Fibroblast of villous mesenchyme (primary cell): ENCODE measurements at regions not wholly inside any gene's neighbourhood (a gene's known extent, or its start where the extent isn't known, plus 50 kb on each side); places are given as distances from the start of the nearest gene placed in this dataset.

Source experiments
- DNase-seq: peaks from one replicate; pipeline ENCODE4 v3.0.0-alpha.2; 2010; ENCODE audit warnings: low read depth
- H3K4me3 ChIP-seq: 2 replicates; pipeline ENCODE4 v1.5.1; 2011; ENCODE audit warnings: low read depth, mild to moderate bottlenecking, low read length
- CTCF ChIP-seq: IDR thresholded peaks from 2 replicates; pipeline ENCODE4 v1.5.1; 2012; ENCODE audit warnings: low read depth, mild to moderate bottlenecking, low read length; ENCODE audit not compliant: insufficient read depth

GRCh38 chr2:121049950-121050585 is 234.9 kb downstream of the TFCP2L1 start:
- TF ChIP-seq CTCF, result no peak
- DNase-seq, result no peak

GRCh38 chr2:121051311-121051710 is 233.7 kb downstream of the TFCP2L1 start:
- H3K4me3 ChIP-seq, result no peak overlapping the region
- no peak for TF ChIP-seq CTCF
- no peak for DNase-seq

More at GRCh38 chr2:121049950-121050585, 234.9 kb downstream of the TFCP2L1 start:
- no peak overlapping the region for H3K4me3 ChIP-seq

- no peak for TF ChIP-seq CTCF
- DNase-seq, result peak; percentile 17
Measured at GRCh38 chr2:121052023-121052422, 233.0 kb downstream of the TFCP2L1 start.

GRCh38 chr2:121052521-121052920 is 232.5 kb downstream of the TFCP2L1 start:
- no peak for DNase-seq
- TF ChIP-seq CTCF, result no peak
- H3K4me3 ChIP-seq, result no peak overlapping the region

More at GRCh38 chr2:121052023-121052422, 233.0 kb downstream of the TFCP2L1 start:
- H3K4me3 ChIP-seq, result no peak overlapping the region

- no peak overlapping the region for H3K4me3 ChIP-seq
- DNase-seq, result no peak
- TF ChIP-seq CTCF, result no peak
Measured at GRCh38 chr2:121055088-121055487, 229.9 kb downstream of the TFCP2L1 start.

- DNase-seq, result no peak
- TF ChIP-seq CTCF, result no peak
Measured at GRCh38 chr2:121055501-121055900, 229.5 kb downstream of the TFCP2L1 start.

GRCh38 chr2:121058852-121059558 is 226.0 kb downstream of the TFCP2L1 start:
- DNase-seq, result no peak
- H3K4me3 ChIP-seq, result no peak overlapping the region
- TF ChIP-seq CTCF, result no peak

More at GRCh38 chr2:121055501-121055900, 229.5 kb downstream of the TFCP2L1 start:
- no peak overlapping the region for H3K4me3 ChIP-seq
